ENCODE measurements at regions not wholly inside any gene's neighbourhood (a gene's known extent, or its start where the extent isn't known, plus 50 kb on each side); places are given as distances from the start of the nearest gene placed in this dataset.
A peak's percentile ranks its signal among the peaks of the same experiment; 100 is the strongest.

DNA sequence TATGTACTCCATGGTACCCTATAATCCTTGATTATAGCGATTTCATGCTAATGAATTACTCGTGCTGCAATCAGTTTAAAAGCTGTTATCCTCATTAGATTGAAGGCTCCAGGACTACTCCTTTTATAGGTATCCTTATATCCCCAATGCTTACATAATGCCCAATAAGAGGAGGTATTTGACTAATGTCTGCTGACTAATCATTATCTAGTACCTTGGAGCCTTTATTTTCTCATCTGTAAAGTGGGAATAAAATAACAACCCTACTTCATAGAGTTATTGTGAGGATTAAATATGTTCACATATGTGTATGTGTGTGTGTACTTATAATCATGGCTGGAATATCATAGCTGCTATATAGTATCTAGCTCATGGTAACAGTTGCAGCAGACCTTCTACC lies 1031.5 kb downstream of the CDH11 start:
- TF ChIP-seq ZBTB7A (IDR thresholded peaks at IDR 0.05; ENCODE audit: low read depth) = no peak
- TF ChIP-seq FOXM1 (IDR thresholded peaks at IDR 0.05; ENCODE audit: borderline replicate concordance, low read depth) = no peak
- TF ChIP-seq MAX (IDR thresholded peaks at IDR 0.05) = no peak
- TF ChIP-seq TEAD4 (IDR thresholded peaks at IDR 0.05) = no peak
- TF ChIP-seq EP300 (IDR thresholded peaks at IDR 0.05; ENCODE audit: borderline replicate concordance) = no peak
- no peak for TF ChIP-seq TAF1 (IDR thresholded peaks at IDR 0.05; ENCODE audit: low read depth)
- TF ChIP-seq USF1 (IDR thresholded peaks at IDR 0.05) = no peak
- no peak for TF ChIP-seq CEBPB (IDR thresholded peaks at IDR 0.05)

- TF ChIP-seq RAD21 (IDR thresholded peaks at IDR 0.05; ENCODE audit: low read depth) (peak; percentile 58), ZBTB7A (IDR thresholded peaks at IDR 0.05; ENCODE audit: low read depth) (no peak), USF1 (IDR thresholded peaks at IDR 0.05) (no peak), TAF1 (IDR thresholded peaks at IDR 0.05; ENCODE audit: low read depth) (no peak), EP300 (IDR thresholded peaks at IDR 0.05; ENCODE audit: borderline replicate concordance) (no peak), NFIC (IDR thresholded peaks at IDR 0.05) (no peak)
Observed at GRCh38 chr16:64089697-64090096, 1032.2 kb downstream of the CDH11 start.

DNA sequence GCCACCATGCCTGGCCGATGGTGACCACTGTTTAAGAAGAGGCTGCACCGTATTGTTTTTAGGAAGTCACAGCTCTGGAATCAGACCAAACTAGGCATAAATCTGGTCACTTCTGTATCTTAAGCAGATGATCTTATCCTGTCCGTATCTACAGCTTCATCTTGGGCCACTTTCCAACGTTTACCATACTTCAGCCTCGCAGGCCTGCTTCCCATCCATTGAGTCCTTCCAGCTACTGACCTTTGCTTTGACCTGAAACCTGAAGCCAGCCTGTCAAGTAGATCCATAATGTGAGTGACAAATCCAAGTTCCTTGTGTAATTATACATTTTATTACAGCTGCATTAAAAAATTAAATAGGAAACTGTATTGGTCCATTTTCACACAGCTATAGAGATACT lies 1033.0 kb downstream of the CDH11 start:
- no peak for TF ChIP-seq YY1 (IDR thresholded peaks at IDR 0.05; ENCODE audit: low read depth)
- TF ChIP-seq TEAD4 (IDR thresholded peaks at IDR 0.05) = no peak
- TF ChIP-seq CREB1 (IDR thresholded peaks at IDR 0.05; ENCODE audit: low read depth) = no peak
- no peak for TF ChIP-seq FOXM1 (IDR thresholded peaks at IDR 0.05; ENCODE audit: borderline replicate concordance, low read depth)
- TF ChIP-seq TAF1 (IDR thresholded peaks at IDR 0.05; ENCODE audit: low read depth) = no peak
- TF ChIP-seq EGR1 (IDR thresholded peaks at IDR 0.05) = no peak
- no peak for TF ChIP-seq USF1 (IDR thresholded peaks at IDR 0.05)
- no peak for TF ChIP-seq RAD21 (IDR thresholded peaks at IDR 0.05; ENCODE audit: low read depth)
- TF ChIP-seq TCF12 (IDR thresholded peaks at IDR 0.05; ENCODE audit: low read depth) = no peak
- TF ChIP-seq REST (IDR thresholded peaks at IDR 0.05; ENCODE audit: low read depth) = no peak
- no peak for TF ChIP-seq CEBPB (IDR thresholded peaks at IDR 0.05)
- no peak for TF ChIP-seq NFIC (IDR thresholded peaks at IDR 0.05)
- no peak for TF ChIP-seq EP300 (IDR thresholded peaks at IDR 0.05; ENCODE audit: borderline replicate concordance)
- TF ChIP-seq ZBTB7A (IDR thresholded peaks at IDR 0.05; ENCODE audit: low read depth) = no peak
- TF ChIP-seq MAX (IDR thresholded peaks at IDR 0.05) = no peak

DNA sequence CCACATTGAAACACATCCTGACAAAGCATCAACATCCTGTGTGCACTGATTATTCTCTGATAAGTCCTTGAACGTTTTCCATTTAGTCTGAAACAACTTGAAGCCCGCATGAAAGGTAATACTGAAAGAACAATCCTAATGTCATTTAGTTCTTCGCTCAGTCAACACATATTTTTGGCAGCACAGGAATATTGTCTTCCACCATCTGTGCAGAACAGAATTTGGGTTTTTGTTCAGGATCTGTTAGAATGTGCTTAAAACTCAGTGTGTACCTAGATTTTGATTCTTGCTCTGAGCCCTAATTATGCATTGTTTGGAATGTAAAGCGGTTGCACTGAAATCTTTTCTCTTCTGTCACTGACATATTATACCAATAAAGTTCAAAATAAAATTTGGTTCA lies 1036.6 kb downstream of the CDH11 start:
- TF ChIP-seq TCF12 (IDR thresholded peaks at IDR 0.05; ENCODE audit: low read depth) (no peak), EP300 (IDR thresholded peaks at IDR 0.05; ENCODE audit: borderline replicate concordance) (no peak), USF1 (IDR thresholded peaks at IDR 0.05) (no peak)

GRCh38 chr16:64084706-64085105 lies 1037.2 kb downstream of the CDH11 start:
- TF ChIP-seq NFIC (IDR thresholded peaks at IDR 0.05) = no peak
- TF ChIP-seq RAD21 (IDR thresholded peaks at IDR 0.05; ENCODE audit: low read depth) = no peak
- no peak for TF ChIP-seq MAX (IDR thresholded peaks at IDR 0.05)
- TF ChIP-seq CREB1 (IDR thresholded peaks at IDR 0.05; ENCODE audit: low read depth) = no peak
- TF ChIP-seq EP300 (IDR thresholded peaks at IDR 0.05; ENCODE audit: borderline replicate concordance) = no peak

DNA sequence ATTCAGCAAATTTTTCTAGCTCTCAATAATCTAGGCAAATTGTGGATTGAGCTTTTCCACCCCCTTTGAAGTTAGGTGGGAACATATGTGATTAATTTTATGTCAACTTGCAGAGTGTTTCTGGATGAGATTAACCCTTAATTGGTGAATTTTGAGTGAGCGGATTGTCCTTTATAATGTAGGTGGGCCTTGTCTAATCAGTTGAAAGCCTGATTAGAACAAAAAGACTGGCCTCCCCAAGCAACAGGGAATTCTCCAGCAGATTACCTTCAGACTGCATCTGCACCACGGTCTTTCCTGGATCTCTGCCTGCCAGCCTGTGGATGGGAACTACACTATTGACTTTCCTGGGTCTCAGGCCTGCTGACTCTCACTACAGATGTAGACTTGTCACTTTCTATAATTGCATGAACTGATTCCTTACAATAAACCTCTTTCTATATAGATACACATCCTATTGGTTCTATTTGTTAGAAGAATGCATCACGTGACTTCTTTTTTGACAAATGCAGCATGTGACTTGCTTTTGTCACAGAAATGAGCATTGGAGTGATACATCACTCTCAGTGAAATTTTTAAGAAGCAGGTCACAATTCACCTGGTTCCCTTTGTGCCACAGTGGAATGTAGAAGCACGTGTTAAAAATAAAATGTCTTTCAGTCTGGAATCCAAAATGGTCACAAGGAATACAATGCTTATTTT lies 1038.3 kb downstream of the CDH11 start:
- TF ChIP-seq RAD21 (IDR thresholded peaks at IDR 0.05; ENCODE audit: low read depth) (no peak), TAF1 (IDR thresholded peaks at IDR 0.05; ENCODE audit: low read depth) (no peak), EP300 (IDR thresholded peaks at IDR 0.05; ENCODE audit: borderline replicate concordance) (no peak), NFIC (IDR thresholded peaks at IDR 0.05) (no peak), FOXM1 (IDR thresholded peaks at IDR 0.05; ENCODE audit: borderline replicate concordance, low read depth) (no peak), TCF12 (IDR thresholded peaks at IDR 0.05; ENCODE audit: low read depth) (no peak), USF1 (IDR thresholded peaks at IDR 0.05) (no peak), TEAD4 (IDR thresholded peaks at IDR 0.05) (no peak), CEBPB (IDR thresholded peaks at IDR 0.05) (no peak), ZBTB7A (IDR thresholded peaks at IDR 0.05; ENCODE audit: low read depth) (no peak), MAX (IDR thresholded peaks at IDR 0.05) (no peak), CREB1 (IDR thresholded peaks at IDR 0.05; ENCODE audit: low read depth) (no peak)
